ENCODE measurements at regions not wholly inside any gene's neighbourhood (a gene's known extent, or its start where the extent isn't known, plus 50 kb on each side); places are given as distances from the start of the nearest gene placed in this dataset.

- TF ChIP-seq POLR2A (IDR thresholded peaks at IDR 0.05) (no peak), POLR2AphosphoS5 (IDR thresholded peaks at IDR 0.05) (no peak)
Measured at GRCh38 chr10:130339911-130340310, 203.7 kb downstream of the GLRX3 start.
